ENCODE measurements at regions not wholly inside any gene's neighbourhood (a gene's known extent, or its start where the extent isn't known, plus 50 kb on each side); places are given as distances from the start of the nearest gene placed in this dataset.

DNA sequence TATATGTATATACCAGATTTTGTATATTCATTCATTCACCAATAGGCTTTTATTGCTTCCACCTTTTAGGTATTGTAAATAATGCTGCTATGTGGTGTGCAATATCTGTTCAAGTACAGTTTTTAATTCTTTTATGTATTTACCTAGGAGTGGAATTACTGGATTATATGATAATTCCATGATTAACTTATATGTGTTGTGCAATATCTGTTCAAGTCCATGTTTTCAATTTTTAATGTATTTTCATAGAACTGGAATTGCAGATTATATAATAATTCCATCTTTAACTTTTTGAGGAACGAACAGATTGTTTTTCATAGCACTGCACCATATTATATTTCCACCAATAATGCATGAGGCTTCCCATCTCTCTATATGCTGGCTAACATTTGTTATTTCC, 50.6 kb upstream of the L3MBTL4 start:
- in situ Hi-C loops (cut with HindIII; ENCODE audit: low pct_ligation_motif_present, low pct_unique_long_range_greater_than_20kb, low sequenced_read_pairs), result no loop called here
- DNase-seq, result no peak

GRCh38 chr18:6476190-6476589, 61.5 kb upstream of the L3MBTL4 start:
- no peak for DNase-seq
- in situ Hi-C loops (cut with HindIII; ENCODE audit: low pct_ligation_motif_present, low pct_unique_long_range_greater_than_20kb, low sequenced_read_pairs), result no loop called here

DNA sequence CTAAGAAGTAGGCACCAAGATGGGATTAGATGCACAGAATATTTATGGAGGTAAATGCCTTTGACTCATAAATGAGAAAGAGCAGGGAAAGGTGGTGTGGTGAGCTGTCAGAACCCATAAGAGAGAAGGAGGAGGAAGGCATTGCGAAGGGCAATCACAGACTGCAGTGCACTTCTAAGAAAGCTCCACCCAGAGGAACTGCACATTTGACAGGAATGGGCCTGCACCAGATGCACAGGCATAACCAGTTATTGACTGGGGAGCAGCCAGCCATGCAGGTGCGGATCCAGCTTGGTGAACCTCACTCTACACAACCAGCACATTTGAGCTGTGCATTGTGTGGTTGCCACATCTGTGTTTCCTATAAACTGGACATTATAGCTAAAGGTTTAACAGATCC, 62.2 kb upstream of the L3MBTL4 start:
- in situ Hi-C loops (cut with HindIII; ENCODE audit: low pct_ligation_motif_present, low pct_unique_long_range_greater_than_20kb, low sequenced_read_pairs), result no loop called here
- DNase-seq, result no peak

DNA sequence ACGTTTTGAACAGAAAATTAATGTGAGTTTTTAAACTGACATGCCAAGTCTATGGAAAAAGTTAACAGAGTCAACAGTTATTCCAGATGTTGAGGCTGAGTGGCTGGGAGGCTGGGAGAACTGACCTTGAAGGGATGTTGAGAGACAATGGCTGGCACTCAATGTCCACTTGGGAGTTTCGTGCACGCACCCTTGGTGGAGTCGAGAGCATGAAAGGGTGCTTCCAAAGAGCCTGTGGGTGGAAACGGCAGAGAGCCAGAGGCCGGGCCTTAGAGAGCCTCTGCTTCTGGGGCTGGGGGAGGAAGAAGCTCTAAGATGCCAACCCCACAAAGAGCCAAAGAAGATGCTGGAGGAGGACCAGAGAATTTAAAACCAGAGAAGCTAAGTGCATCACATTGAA, 63.4 kb upstream of the L3MBTL4 start:
- in situ Hi-C loops (cut with HindIII; ENCODE audit: low pct_ligation_motif_present, low pct_unique_long_range_greater_than_20kb, low sequenced_read_pairs), result no loop called here
- no peak for DNase-seq

DNA sequence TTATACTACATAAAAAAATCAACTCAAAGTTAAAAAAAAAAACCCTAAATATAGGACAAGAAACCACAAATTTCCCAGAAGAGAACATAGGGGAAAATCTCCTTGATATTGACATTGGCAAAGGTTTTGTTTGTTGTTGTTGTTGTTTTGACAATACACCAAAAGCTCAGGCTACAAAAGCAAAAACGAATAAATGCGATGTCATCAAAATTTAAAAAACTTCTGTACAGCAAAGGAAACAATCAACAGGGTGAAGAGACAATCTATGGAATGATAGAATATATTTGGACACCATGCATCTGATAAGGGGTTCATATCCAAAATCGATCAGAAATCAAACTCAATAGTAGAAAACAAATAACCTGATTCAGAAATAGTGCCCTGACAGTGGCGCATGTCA, 65.0 kb upstream of the L3MBTL4 start:
- in situ Hi-C loops (cut with HindIII; ENCODE audit: low pct_ligation_motif_present, low pct_unique_long_range_greater_than_20kb, low sequenced_read_pairs), result no loop called here
- DNase-seq, result no peak

DNA sequence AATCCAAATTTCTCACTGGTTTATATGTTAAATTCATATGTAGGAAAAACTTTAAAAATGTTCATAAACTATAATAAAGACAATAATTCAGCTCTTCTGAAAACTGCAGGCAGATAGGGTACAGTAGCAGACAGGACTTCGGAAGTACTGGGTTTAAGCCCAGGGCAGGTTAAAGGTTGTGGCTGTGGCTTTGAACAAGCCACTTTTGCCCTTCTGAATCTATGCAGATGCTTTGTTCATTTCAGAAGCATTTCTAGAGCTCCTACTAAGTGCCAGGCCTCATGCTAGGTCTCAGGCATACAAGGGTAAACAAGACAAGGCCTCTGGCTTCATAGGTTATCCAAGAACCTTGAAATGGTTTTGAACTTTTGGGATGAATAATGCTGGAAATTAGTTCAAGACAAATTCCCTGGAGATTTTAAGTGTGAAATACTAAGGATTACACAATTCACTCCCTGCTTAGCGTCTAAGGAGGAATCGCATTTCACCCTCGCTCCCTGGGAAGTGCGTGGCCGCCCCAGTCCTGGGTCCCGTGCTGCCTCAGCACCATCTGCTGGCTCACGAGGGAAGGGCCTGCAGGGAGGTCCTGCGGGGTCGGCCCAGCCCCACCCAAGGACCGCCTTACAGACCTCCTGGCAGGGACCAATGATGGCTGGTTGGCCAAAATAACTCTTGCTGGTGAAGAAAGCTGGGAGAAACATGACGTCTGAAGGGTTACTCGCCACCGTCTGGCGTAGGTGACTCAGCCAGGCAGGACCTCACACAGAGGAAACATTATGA, 67.7 kb upstream of the L3MBTL4 start:
- in situ Hi-C loops (cut with HindIII; ENCODE audit: low pct_ligation_motif_present, low pct_unique_long_range_greater_than_20kb, low sequenced_read_pairs), result no loop called here
- peak; percentile 60 for DNase-seq

GRCh38 chr18:6484659-6485058, 69.9 kb upstream of the L3MBTL4 start:
- in situ Hi-C loops (cut with HindIII; ENCODE audit: low pct_ligation_motif_present, low pct_unique_long_range_greater_than_20kb, low sequenced_read_pairs), result no loop called here
- DNase-seq, result no peak

DNA sequence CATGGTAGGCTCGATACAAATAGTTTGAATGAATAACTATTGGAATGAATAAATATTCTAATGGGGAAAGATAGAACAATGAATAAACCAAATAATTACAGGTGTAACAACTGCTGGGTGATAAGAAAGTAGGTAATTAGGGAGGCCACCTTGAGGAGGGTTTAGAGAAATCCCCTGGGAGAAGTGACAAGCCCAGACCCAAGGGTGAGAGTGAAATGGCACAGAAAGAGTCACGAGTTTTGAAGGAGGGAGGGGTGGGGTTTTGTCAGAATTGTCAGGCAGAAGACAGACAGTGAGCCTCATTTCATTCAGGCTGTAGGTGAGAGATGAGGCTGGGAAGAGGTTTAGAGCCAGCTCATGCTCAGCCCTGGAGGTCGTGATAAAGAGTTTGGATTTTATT, 71.6 kb upstream of the L3MBTL4 start:
- no peak for DNase-seq
- in situ Hi-C loops (cut with HindIII; ENCODE audit: low pct_ligation_motif_present, low pct_unique_long_range_greater_than_20kb, low sequenced_read_pairs), result no loop called here

GRCh38 chr18:6486764-6487426, 72.2 kb upstream of the L3MBTL4 start:
- in situ Hi-C loops (cut with HindIII; ENCODE audit: low pct_ligation_motif_present, low pct_unique_long_range_greater_than_20kb, low sequenced_read_pairs), result no loop called here
- no peak for DNase-seq

DNA sequence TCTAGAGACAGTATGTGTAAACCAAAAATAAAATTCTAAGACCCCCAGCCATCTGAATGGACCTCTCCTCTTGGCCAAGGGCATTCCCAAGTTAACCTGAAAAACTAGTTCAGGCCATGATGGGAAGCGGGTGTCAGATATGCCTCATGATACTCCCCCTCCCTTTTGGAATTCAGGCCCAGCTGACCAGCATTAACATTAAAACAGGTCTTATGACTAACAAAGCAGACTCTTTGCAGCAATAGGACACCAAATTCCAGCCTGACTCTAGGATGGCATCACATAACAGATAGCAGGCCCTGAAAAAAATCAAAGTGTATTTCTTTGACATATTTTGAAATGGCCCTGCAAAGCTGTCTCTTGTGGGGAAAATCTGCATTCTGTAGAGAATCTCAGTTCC, 73.3 kb upstream of the L3MBTL4 start:
- no peak for DNase-seq
- in situ Hi-C loops (cut with HindIII; ENCODE audit: low pct_ligation_motif_present, low pct_unique_long_range_greater_than_20kb, low sequenced_read_pairs), result no loop called here

DNA sequence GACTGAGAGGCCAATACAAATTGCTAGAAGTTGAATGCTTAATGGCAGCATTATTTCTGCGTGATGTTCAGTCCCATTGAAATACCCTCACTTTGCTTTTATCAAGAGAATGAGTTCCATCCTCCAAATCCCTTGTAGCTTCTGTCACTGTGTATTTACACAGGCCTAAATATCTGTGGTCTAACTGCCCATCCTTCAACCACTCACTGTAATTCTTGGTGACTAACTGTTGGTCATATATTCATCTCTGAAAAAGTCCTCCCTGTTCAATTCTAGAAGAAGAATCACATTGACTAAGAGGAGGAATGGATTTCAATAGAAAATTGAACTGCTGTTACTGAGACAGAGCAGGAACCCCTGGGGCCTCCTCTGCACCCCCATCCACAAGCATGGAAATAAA, 74.2 kb upstream of the L3MBTL4 start:
- in situ Hi-C loops (cut with HindIII; ENCODE audit: low pct_ligation_motif_present, low pct_unique_long_range_greater_than_20kb, low sequenced_read_pairs), result no loop called here
- no peak for DNase-seq

DNA sequence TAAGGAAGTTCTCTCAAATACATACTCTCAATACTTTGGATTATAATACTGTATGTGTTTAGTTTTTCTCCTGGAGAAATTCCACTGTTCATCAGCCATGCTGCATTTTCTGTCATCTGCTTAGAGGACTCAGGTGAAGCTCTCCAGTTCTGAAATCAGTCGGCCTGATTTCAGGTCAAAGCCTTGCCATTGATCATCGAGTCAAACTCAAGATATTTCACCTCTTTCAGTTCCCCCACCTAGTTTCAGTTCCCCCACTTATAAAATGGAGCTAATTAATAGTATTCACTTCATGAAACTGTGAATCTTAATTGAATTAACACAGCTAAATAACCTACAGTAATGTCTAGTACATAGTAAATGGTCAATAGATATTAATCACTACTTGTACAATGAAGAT, 75.3 kb upstream of the L3MBTL4 start:
- in situ Hi-C loops (cut with HindIII; ENCODE audit: low pct_ligation_motif_present, low pct_unique_long_range_greater_than_20kb, low sequenced_read_pairs), result no loop called here
- DNase-seq, result no peak

GRCh38 chr18:6493194-6493593, 78.5 kb upstream of the L3MBTL4 start:
- in situ Hi-C loops (cut with HindIII; ENCODE audit: low pct_ligation_motif_present, low pct_unique_long_range_greater_than_20kb, low sequenced_read_pairs), result no loop called here

GRCh38 chr18:6495536-6495935, 80.8 kb upstream of the L3MBTL4 start:
- DNase-seq, result no peak
- in situ Hi-C loops (cut with HindIII; ENCODE audit: low pct_ligation_motif_present, low pct_unique_long_range_greater_than_20kb, low sequenced_read_pairs), result no loop called here

More at GRCh38 chr18:6493194-6493593, 78.5 kb upstream of the L3MBTL4 start:
- DNase-seq, result no peak

DNA sequence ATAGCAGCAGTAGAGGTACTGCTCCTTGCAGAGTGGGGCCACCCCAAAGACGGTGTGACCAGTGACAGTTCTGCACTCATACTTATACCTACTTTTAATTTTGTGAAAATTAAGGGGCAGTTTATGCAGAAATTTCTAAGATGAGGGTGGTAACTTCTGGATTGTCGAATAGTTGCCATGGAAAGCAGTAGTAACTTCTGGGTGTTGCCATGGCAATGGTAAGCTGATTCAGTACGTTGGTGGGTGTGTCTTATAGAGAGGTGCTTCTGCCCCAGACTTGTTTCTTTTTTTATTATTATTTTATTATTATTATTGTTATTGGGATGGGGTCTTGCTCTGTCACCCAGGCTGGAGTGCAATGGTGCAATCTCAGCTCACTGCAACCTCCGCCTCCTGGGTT, 82.8 kb upstream of the L3MBTL4 start:
- DNase-seq, result no peak
- in situ Hi-C loops (cut with HindIII; ENCODE audit: low pct_ligation_motif_present, low pct_unique_long_range_greater_than_20kb, low sequenced_read_pairs), result no loop called here

GRCh38 chr18:6498289-6498856, 83.7 kb upstream of the L3MBTL4 start:
- DNase-seq, result no peak
- in situ Hi-C loops (cut with HindIII; ENCODE audit: low pct_ligation_motif_present, low pct_unique_long_range_greater_than_20kb, low sequenced_read_pairs), result no loop called here

GRCh38 chr18:6504605-6505497, 90.1 kb upstream of the L3MBTL4 start:
- no peak for DNase-seq
- in situ Hi-C loops (cut with HindIII; ENCODE audit: low pct_ligation_motif_present, low pct_unique_long_range_greater_than_20kb, low sequenced_read_pairs), result no loop called here

DNA sequence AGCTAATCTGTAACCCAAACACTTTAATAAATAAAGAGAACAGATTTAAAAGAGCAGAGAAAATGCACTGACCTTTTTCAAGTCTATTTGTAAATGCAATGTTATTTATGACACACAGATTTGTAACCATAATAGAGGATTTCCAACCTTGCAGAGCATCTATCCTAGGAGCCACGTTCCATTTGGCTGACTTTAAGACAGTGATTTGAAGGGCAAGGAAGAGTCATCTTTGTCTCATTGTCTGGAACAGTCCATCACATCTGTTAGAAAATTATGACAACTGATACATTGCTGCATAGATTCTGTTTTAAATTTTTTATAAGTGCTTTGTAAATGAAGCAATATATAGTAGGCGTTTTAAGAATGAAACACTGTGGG, 90.8 kb upstream of the L3MBTL4 start:
- in situ Hi-C loops (cut with HindIII; ENCODE audit: low pct_ligation_motif_present, low pct_unique_long_range_greater_than_20kb, low sequenced_read_pairs), result no loop called here

DNA sequence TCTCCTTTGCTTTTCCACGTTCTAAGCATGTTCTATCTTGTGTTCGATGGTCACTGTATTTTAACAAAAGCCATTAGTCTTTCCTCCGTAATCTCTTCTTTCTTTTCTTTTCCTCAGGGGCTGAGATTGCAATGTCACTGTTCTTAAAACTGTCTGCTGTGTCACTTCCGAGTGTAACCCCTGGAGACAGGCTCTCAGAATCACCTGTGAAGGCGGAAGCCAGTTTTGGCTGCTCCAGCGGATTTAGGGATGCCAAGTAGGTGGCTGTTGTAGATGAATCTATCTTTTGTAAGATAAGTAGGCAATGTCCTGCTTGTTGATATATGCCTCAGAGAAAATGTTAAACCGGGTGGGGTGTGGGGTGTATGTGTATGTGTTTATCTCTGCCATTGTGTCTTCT, 94.7 kb upstream of the L3MBTL4 start:
- no peak for DNase-seq
- in situ Hi-C loops (cut with HindIII; ENCODE audit: low pct_ligation_motif_present, low pct_unique_long_range_greater_than_20kb, low sequenced_read_pairs), result no loop called here

More for the DNA sequence above, 90.8 kb upstream of the L3MBTL4 start:
- DNase-seq, result no peak

Measured in ACHN (cell line).